OCI-LY7 (cell line): ENCODE measurements at regions not wholly inside any gene's neighbourhood (a gene's known extent, or its start where the extent isn't known, plus 50 kb on each side); places are given as distances from the start of the nearest gene placed in this dataset.

ENCODE experiments used
- BruUV-seq: library from RNA; stranded (reverse); fragments of 400-500 nt; replicated peaks from 2 replicates; lab custom pipeline; 2021; lab: Mats Ljungman, UMichigan
- CTCF ChIA-PET: fragments of 300-600 bp; sonication (Branson Sonifier 250); formaldehyde crosslinking; loops from one replicate; lab custom pipeline; 2022; ENCODE audit warnings: antibody characterized with exemption; ENCODE audit not compliant: unreplicated experiment; lab: Charles Lee
- POLR2A ChIA-PET: fragments of 300-600 bp; sonication (Branson Sonifier 250); formaldehyde crosslinking; loops from one replicate; lab custom pipeline; 2022; ENCODE audit warnings: antibody characterized with exemption; lab: Charles Lee
- DNase-seq: peaks from one replicate; pipeline ENCODE4 v3.0.0-alpha.2; 2015; ENCODE audit warnings: low spot score
- H2AFZ ChIP-seq: fragments of 200-600 bp; sonication (generic), shearing (Covaris generic); 2 replicates; pipeline ENCODE4 v1.6.1; 2014; ENCODE audit warnings: mild to moderate bottlenecking, antibody characterized with exemption, low read length, moderate library complexity
- H3K27ac ChIP-seq: fragments of 200-600 bp; sonication (generic); 2 replicates; pipeline ENCODE4 v1.5.1; 2014; ENCODE audit warnings: mixed run types, low read depth, mild to moderate bottlenecking, moderate library complexity, low read length, inconsistent platforms; ENCODE audit not compliant: poor library complexity, severe bottlenecking
- H3K36me3 ChIP-seq: fragments of 200-600 bp; sonication (generic); 2 replicates; pipeline ENCODE4 v1.6.1; 2014; ENCODE audit warnings: mild to moderate bottlenecking, antibody characterized with exemption, low read length, moderate library complexity, mixed read lengths; ENCODE audit not compliant: insufficient read depth
- H3K4me1 ChIP-seq: fragments of 200-600 bp; sonication (generic); 2 replicates; pipeline ENCODE4 v1.5.1; 2014; ENCODE audit warnings: mild to moderate bottlenecking, low read length; ENCODE audit not compliant: insufficient read depth, poor library complexity, severe bottlenecking
- H3K4me2 ChIP-seq: fragments of 200-600 bp; sonication (generic); 2 replicates; pipeline ENCODE4 v1.6.1; 2014; ENCODE audit warnings: mild to moderate bottlenecking, low read length
- H3K4me3 ChIP-seq: fragments of 200-600 bp; sonication (generic); 2 replicates; pipeline ENCODE4 v1.5.1; 2014; ENCODE audit warnings: mild to moderate bottlenecking, low read depth, low read length; ENCODE audit not compliant: poor library complexity, severe bottlenecking
- H3K79me2 ChIP-seq: fragments of 200-600 bp; sonication (generic); 2 replicates; pipeline ENCODE4 v1.6.1; 2016; ENCODE audit warnings: low read depth, mild to moderate bottlenecking, low read length, moderate library complexity, mixed read lengths; ENCODE audit not compliant: insufficient read depth
- H3K9me2 ChIP-seq: fragments of 200-600 bp; sonication (generic); 2 replicates; pipeline ENCODE4 v1.6.1; 2016; ENCODE audit warnings: mild to moderate bottlenecking, low read length, mixed read lengths; ENCODE audit not compliant: insufficient read depth
- H3K9me3 ChIP-seq: fragments of 200-600 bp; sonication (generic); 2 replicates; pipeline ENCODE4 v1.6.1; 2014; ENCODE audit warnings: mild to moderate bottlenecking, mixed run types, low read length, mixed read lengths
- H4K20me1 ChIP-seq: fragments of 200-600 bp; sonication (generic); 2 replicates; pipeline ENCODE4 v1.6.1; 2014; ENCODE audit warnings: mild to moderate bottlenecking, antibody characterized with exemption, low read length, moderate library complexity, mixed read lengths; ENCODE audit not compliant: insufficient read depth
- CTCF ChIP-seq: fragments of 200-600 bp; sonication (generic); conservative IDR thresholded peaks from 2 replicates; pipeline ENCODE4 v1.5.1; 2014; ENCODE audit warnings: mild to moderate bottlenecking, antibody characterized with exemption, low read length, moderate library complexity, mixed read lengths
- EZH2phosphoT487 ChIP-seq: fragments of 200-600 bp; sonication (generic); IDR thresholded peaks from 2 replicates; pipeline ENCODE4 v1.6.1; 2018; ENCODE audit warnings: low read depth, borderline replicate concordance, mild to moderate bottlenecking, mixed run types, antibody characterized with exemption, low read length, moderate library complexity, mixed read lengths
- intact Hi-C: fragments of 100-400 bp; cut with micrococcal nuclease; formaldehyde crosslinking; loops from one replicate; pipeline ENCODE4 v1.10.0; 2022; ENCODE audit not compliant: unreplicated experiment

GRCh38 chr4:59956366-59956765 lies 1243.8 kb upstream of the ADGRL3 start:
- no peak overlapping the region for H3K27ac ChIP-seq
- CTCF ChIA-PET: no interaction called here
- no peaks in the 10 kb centered on the region for H3K4me1 ChIP-seq
- H2AFZ ChIP-seq: no peak overlapping the region
- intact Hi-C loops: no loop called here
- no peak for DNase-seq
- H3K36me3 ChIP-seq: no peaks in the 10 kb centered on the region
- H3K4me2 ChIP-seq: no peak overlapping the region
- POLR2A ChIA-PET: interaction anchor here (1.2 kb wide), 1 partner anchor 33 kb away, joined by 3 read pairs; no protein-coding TSS in a partner anchor
- no TSS peak for BruUV-seq
- no peak for TF ChIP-seq CTCF
- TF ChIP-seq EZH2phosphoT487: no peak
- H4K20me1 ChIP-seq: no peaks in the 10 kb centered on the region
- no peaks in the 10 kb centered on the region for H3K9me2 ChIP-seq
- H3K79me2 ChIP-seq: no peaks in the 10 kb centered on the region
- no peak overlapping the region for H3K4me3 ChIP-seq
- no peaks in the 10 kb centered on the region for H3K9me3 ChIP-seq

DNA sequence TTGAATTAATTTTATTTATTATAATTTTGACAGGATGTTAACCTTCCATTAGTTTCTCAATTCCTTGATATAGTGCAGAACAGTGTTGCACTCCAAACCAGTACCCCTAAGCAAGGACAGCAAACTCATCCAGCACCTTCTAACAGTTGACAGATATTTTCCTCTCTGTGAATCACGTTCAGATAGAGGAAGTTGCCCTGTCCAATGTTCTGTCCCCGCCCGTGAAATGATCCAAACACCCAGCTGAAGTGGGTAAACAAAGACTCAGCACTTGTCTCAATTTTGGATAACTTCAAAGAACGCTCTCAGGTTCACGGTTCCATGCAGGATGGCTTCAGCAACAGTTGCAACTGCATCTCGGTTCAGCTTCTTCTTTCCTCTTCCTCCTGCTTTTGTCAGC lies 1240.0 kb upstream of the ADGRL3 start:
- H3K4me2 ChIP-seq: no peak overlapping the region

More for the DNA sequence above, 1240.0 kb upstream of the ADGRL3 start:
- intact Hi-C loops: no loop called here
- no peaks in the 10 kb centered on the region for H3K9me2 ChIP-seq
- no peak overlapping the region for H3K4me3 ChIP-seq
- ChIA-PET POLR2A (no interaction called here), CTCF (no interaction called here)
- TF ChIP-seq EZH2phosphoT487 (no peak), CTCF (no peak)
- no peaks in the 10 kb centered on the region for H3K4me1 ChIP-seq
- no peaks in the 10 kb centered on the region for H3K36me3 ChIP-seq
- no peak overlapping the region for H3K27ac ChIP-seq
- H2AFZ ChIP-seq: no peak overlapping the region
- no peaks in the 10 kb centered on the region for H3K9me3 ChIP-seq
- no peaks in the 10 kb centered on the region for H4K20me1 ChIP-seq
- DNase-seq: no peak
- BruUV-seq: no TSS peak
- no peaks in the 10 kb centered on the region for H3K79me2 ChIP-seq
